Retinal pigment epithelial cell (primary cell): ENCODE measurements at regions not wholly inside any gene's neighbourhood (a gene's known extent, or its start where the extent isn't known, plus 50 kb on each side); places are given as distances from the start of the nearest gene placed in this dataset.
A peak's percentile ranks its signal among the peaks of the same experiment; 100 is the strongest.
"Not testable (repeated sequence)": the region's sequence is repeated elsewhere in the genome, so short reads cannot be mapped to it uniquely, and the experiment has no call there.

ENCODE experiments used
- DNase-seq: peaks from one replicate; pipeline ENCODE4 v3.0.0-alpha.2; 2010; ENCODE audit warnings: low read depth
- H3K4me3 ChIP-seq: 2 replicates; pipeline ENCODE4 v1.5.1; 2011; ENCODE audit warnings: mild to moderate bottlenecking, low read length, control low read depth, moderate library complexity
- CTCF ChIP-seq: conservative IDR thresholded peaks from 2 replicates; pipeline ENCODE4 v1.5.1; 2011; ENCODE audit warnings: low read depth, low read length, control low read depth, inconsistent platforms

GRCh38 chr5:60077292-60077691 is 183.8 kb upstream of the PDE4D start:
- no peak for TF ChIP-seq CTCF
- no peak overlapping the region for H3K4me3 ChIP-seq
- no peak for DNase-seq

- no peak for DNase-seq
- TF ChIP-seq CTCF, result no peak
- H3K4me3 ChIP-seq, result no peak overlapping the region
These were observed 183.2 kb upstream of the PDE4D start for GRCh38 chr5:60076746-60077145.

GRCh38 chr5:60066502-60066901 is 173.0 kb upstream of the PDE4D start:
- no peak overlapping the region for H3K4me3 ChIP-seq
- peak; percentile 52 for DNase-seq
- TF ChIP-seq CTCF, result no peak

- H3K4me3 ChIP-seq, result no peak overlapping the region
- no peak for DNase-seq
- no peak for TF ChIP-seq CTCF
These were observed 166.9 kb upstream of the PDE4D start for GRCh38 chr5:60060389-60060788.

- no peak for DNase-seq
- no peak overlapping the region for H3K4me3 ChIP-seq
- TF ChIP-seq CTCF, result no peak
These were observed 162.7 kb upstream of the PDE4D start for GRCh38 chr5:60056191-60056590.

GRCh38 chr5:60055168-60055567 is 161.6 kb upstream of the PDE4D start:
- no peak for TF ChIP-seq CTCF

GRCh38 chr5:60041996-60042664 is 148.6 kb upstream of the PDE4D start:
- DNase-seq, H3K4me3 ChIP-seq: not testable (repeated sequence)

More at GRCh38 chr5:60055168-60055567, 161.6 kb upstream of the PDE4D start:
- H3K4me3 ChIP-seq, result no peak overlapping the region
- no peak for DNase-seq

- not testable (repeated sequence) for H3K4me3 ChIP-seq, DNase-seq
These were observed 148.0 kb upstream of the PDE4D start for GRCh38 chr5:60041508-60041907.
